ENCODE measurements at regions not wholly inside any gene's neighbourhood (a gene's known extent, or its start where the extent isn't known, plus 50 kb on each side); places are given as distances from the start of the nearest gene placed in this dataset.

DNA sequence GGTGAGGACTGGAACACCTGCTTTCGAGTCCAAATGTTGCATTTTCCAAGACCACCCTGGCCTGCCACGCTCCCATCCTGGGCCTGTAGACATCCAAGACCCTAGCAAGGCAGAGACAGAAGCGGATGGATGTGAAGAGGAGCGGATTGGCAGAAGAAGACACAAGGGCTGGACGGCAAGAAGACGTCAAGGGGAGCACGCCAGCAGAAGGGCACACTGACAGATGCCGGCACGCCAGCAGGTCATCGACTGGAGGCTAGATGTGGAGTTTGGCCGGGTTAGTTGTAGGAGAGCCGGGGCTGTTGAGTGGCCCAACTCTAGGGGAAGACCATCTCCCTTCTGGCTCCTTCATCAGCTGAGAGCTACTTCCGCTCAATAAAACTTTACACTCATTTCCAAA is 251.6 kb downstream of the ZWINT start:
- TF ChIP-seq EZH2phosphoT487 (IDR thresholded peaks at IDR 0.05; ENCODE audit: borderline replicate concordance, low read length) (no peak), CTCF (IDR thresholded peaks at IDR 0.05; ENCODE audit: low read depth, low read length, poor library complexity, severe bottlenecking) (no peak)
- Histone ChIP-seq H3K36me3 (ENCODE audit: control insufficient read depth, low read length) (no peaks in the 10 kb centered on the region), H3K9me2 (replicated peaks; ENCODE audit: control insufficient read depth, low read length) (no peaks in the 10 kb centered on the region)

GRCh38 chr10:56104923-56105322 is 256.1 kb downstream of the ZWINT start:
- TF ChIP-seq CTCF (IDR thresholded peaks at IDR 0.05; ENCODE audit: low read depth, low read length, poor library complexity, severe bottlenecking) (no peak), EZH2phosphoT487 (IDR thresholded peaks at IDR 0.05; ENCODE audit: borderline replicate concordance, low read length) (no peak)
- no peak overlapping the region for H3K4me3 ChIP-seq (ENCODE audit: low read length)
- H4K20me1 ChIP-seq (ENCODE audit: control insufficient read depth, insufficient read depth, low read depth, low read length), result no peaks in the 10 kb centered on the region
- H3K4me1 ChIP-seq (ENCODE audit: control insufficient read depth, low read length), result no peaks in the 10 kb centered on the region
- no peaks in the 10 kb centered on the region for H3F3A ChIP-seq (ENCODE audit: control insufficient read depth, insufficient read depth)
- no peaks in the 10 kb centered on the region for H3K9me2 ChIP-seq (replicated peaks; ENCODE audit: control insufficient read depth, low read length)
- H3K36me3 ChIP-seq (ENCODE audit: control insufficient read depth, low read length), result no peaks in the 10 kb centered on the region
- no peak overlapping the region for H3K27ac ChIP-seq (ENCODE audit: low read depth, low read length)
- no peaks in the 10 kb centered on the region for H3K79me2 ChIP-seq (ENCODE audit: control insufficient read depth, low read length)
- no peaks in the 10 kb centered on the region for H3K27me3 ChIP-seq (ENCODE audit: control insufficient read depth, low read length)
- no peak overlapping the region for H3K4me2 ChIP-seq (ENCODE audit: low read length)
- no peaks in the 10 kb centered on the region for H3K9me3 ChIP-seq (ENCODE audit: control insufficient read depth, insufficient read depth, low read length)

More for the DNA sequence above, 251.6 kb downstream of the ZWINT start:
- Histone ChIP-seq H3K4me1 (ENCODE audit: control insufficient read depth, low read length) (no peaks in the 10 kb centered on the region), H4K20me1 (ENCODE audit: control insufficient read depth, insufficient read depth, low read depth, low read length) (no peaks in the 10 kb centered on the region), H3K27ac (ENCODE audit: low read depth, low read length) (no peak overlapping the region), H3K27me3 (ENCODE audit: control insufficient read depth, low read length) (no peaks in the 10 kb centered on the region), H3K4me3 (ENCODE audit: low read length) (no peak overlapping the region), H3K9me3 (ENCODE audit: control insufficient read depth, insufficient read depth, low read length) (no peaks in the 10 kb centered on the region), H3F3A (ENCODE audit: control insufficient read depth, insufficient read depth) (no peaks in the 10 kb centered on the region), H3K79me2 (ENCODE audit: control insufficient read depth, low read length) (no peaks in the 10 kb centered on the region), H3K4me2 (ENCODE audit: low read length) (no peak overlapping the region)

DNA sequence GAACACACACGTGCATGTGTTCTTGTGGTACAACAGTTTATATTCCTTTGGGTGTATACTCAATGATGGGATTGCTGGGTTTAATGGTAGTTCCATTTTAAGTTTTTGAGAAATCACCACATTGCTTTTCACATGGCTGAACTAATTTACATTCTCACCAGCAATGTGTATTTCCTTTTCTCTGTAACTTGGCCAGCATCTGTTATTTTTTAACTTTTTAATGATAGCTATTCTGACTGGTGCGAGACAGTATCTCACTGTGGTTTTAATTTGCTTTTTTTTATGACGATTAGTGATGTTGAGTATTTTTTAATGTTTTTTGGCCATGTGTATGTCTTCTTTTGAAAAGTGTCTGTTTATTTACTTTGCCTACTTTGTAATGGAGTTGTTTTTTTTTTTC is 256.6 kb downstream of the ZWINT start:
- TF ChIP-seq CTCF (IDR thresholded peaks at IDR 0.05; ENCODE audit: low read depth, low read length, poor library complexity, severe bottlenecking) (no peak), EZH2phosphoT487 (IDR thresholded peaks at IDR 0.05; ENCODE audit: borderline replicate concordance, low read length) (no peak)
- H3K4me3 ChIP-seq (ENCODE audit: low read length), result no peak overlapping the region
- H3K79me2 ChIP-seq (ENCODE audit: control insufficient read depth, low read length), result no peaks in the 10 kb centered on the region
- no peak overlapping the region for H3K4me2 ChIP-seq (ENCODE audit: low read length)
- H3K9me3 ChIP-seq (ENCODE audit: control insufficient read depth, insufficient read depth, low read length), result no peaks in the 10 kb centered on the region
- H3K4me1 ChIP-seq (ENCODE audit: control insufficient read depth, low read length), result no peaks in the 10 kb centered on the region
- no peaks in the 10 kb centered on the region for H3F3A ChIP-seq (ENCODE audit: control insufficient read depth, insufficient read depth)
- no peaks in the 10 kb centered on the region for H4K20me1 ChIP-seq (ENCODE audit: control insufficient read depth, insufficient read depth, low read depth, low read length)
- H3K27ac ChIP-seq (ENCODE audit: low read depth, low read length), result no peak overlapping the region
- no peaks in the 10 kb centered on the region for H3K27me3 ChIP-seq (ENCODE audit: control insufficient read depth, low read length)
- no peaks in the 10 kb centered on the region for H3K9me2 ChIP-seq (replicated peaks; ENCODE audit: control insufficient read depth, low read length)
- no peaks in the 10 kb centered on the region for H3K36me3 ChIP-seq (ENCODE audit: control insufficient read depth, low read length)

DNA sequence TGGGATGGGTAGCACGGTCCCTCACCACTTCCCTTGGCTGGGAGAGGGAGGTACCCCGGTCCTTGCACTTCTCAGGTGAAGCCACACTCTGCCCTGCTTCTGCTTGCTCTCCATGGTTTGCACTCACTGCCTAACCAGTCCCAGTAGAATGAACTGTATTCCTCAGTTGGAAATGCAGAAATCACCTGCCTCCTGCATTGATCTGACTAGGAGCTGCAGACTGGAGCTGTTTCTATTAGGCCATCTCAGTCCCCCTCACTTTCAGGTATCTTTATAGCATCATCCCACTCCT is 264.9 kb downstream of the ZWINT start:
- Histone ChIP-seq H3K27ac (ENCODE audit: low read depth, low read length) (no peak overlapping the region), H3K4me2 (ENCODE audit: low read length) (no peak overlapping the region), H3K9me2 (replicated peaks; ENCODE audit: control insufficient read depth, low read length) (no peaks in the 10 kb centered on the region), H3F3A (ENCODE audit: control insufficient read depth, insufficient read depth) (no peaks in the 10 kb centered on the region), H3K79me2 (ENCODE audit: control insufficient read depth, low read length) (no peaks in the 10 kb centered on the region), H3K4me1 (ENCODE audit: control insufficient read depth, low read length) (no peaks in the 10 kb centered on the region), H3K4me3 (ENCODE audit: low read length) (no peak overlapping the region), H4K20me1 (ENCODE audit: control insufficient read depth, insufficient read depth, low read depth, low read length) (no peaks in the 10 kb centered on the region), H3K36me3 (ENCODE audit: control insufficient read depth, low read length) (no peaks in the 10 kb centered on the region), H3K27me3 (ENCODE audit: control insufficient read depth, low read length) (no peaks in the 10 kb centered on the region), H3K9me3 (ENCODE audit: control insufficient read depth, insufficient read depth, low read length) (no peaks in the 10 kb centered on the region)
- TF ChIP-seq EZH2phosphoT487 (IDR thresholded peaks at IDR 0.05; ENCODE audit: borderline replicate concordance, low read length), result no peak
- TF ChIP-seq CTCF (IDR thresholded peaks at IDR 0.05; ENCODE audit: low read depth, low read length, poor library complexity, severe bottlenecking), result no peak

Data from DOHH2 (cell line).